IPS DF 6.9 (cell line): ENCODE measurements at regions not wholly inside any gene's neighbourhood (a gene's known extent, or its start where the extent isn't known, plus 50 kb on each side); places are given as distances from the start of the nearest gene placed in this dataset.
A peak's percentile ranks its signal among the peaks of the same experiment; 100 is the strongest.

ENCODE experiments used
- DNase-seq: peaks from one replicate; pipeline ENCODE4 v3.0.0-alpha.2; 2013; ENCODE audit warnings: low read depth, low spot score
- H3K27ac ChIP-seq: one replicate; pipeline ENCODE4 v1.5.1; 2013; ENCODE audit warnings: low read length, control low read depth
- H3K27me3 ChIP-seq: 2 replicates; pipeline ENCODE4 v1.6.1; 2013; ENCODE audit warnings: mild to moderate bottlenecking, low read length; ENCODE audit not compliant: control insufficient read depth, insufficient read depth
- H3K36me3 ChIP-seq: 2 replicates; pipeline ENCODE4 v1.6.1; 2013; ENCODE audit warnings: low read length; ENCODE audit not compliant: control insufficient read depth, insufficient read depth
- H3K4me1 ChIP-seq: 2 replicates; pipeline ENCODE4 v1.6.1; 2013; ENCODE audit warnings: low read length; ENCODE audit not compliant: control insufficient read depth, insufficient read depth
- H3K4me3 ChIP-seq: 2 replicates; pipeline ENCODE4 v1.5.1; 2013; ENCODE audit warnings: mild to moderate bottlenecking, low read length
- H3K9me3 ChIP-seq: 2 replicates; pipeline ENCODE4 v1.6.1; 2013; ENCODE audit warnings: low read length, inconsistent platforms; ENCODE audit not compliant: control insufficient read depth, insufficient read depth
- WGBS: extraction: QIAGEN DNeasy Blood & Tissue Kit; methylation state at CpG from one replicate; pipeline ENCODE4 v1.1.7; 2013; ENCODE audit warnings: mixed read lengths, missing lambda C conversion rate; ENCODE audit not compliant: insufficient read length, insufficient coverage; 5-methylcytosine and 5-hydroxymethylcytosine counted together

DNA sequence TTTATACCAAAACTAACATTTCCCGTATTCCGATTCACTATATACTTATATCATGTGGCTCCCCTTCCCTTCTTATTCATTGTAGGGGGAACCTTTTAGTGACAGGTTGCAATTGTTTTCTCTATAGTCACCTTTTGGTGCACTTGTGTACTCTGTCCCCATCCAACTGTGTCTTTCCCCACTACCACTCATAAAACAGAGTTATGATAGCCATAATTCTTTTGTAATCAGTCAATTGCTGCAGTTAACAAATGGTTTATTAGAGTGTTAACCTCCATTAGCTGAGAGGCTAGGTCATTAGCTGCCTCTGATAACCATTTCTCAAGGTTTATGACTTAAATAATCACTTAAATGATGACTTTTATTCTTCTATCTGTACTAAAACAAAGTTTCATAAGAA lies 338.1 kb upstream of the SEL1L start:
- Histone ChIP-seq H3K36me3 (no peaks in the 10 kb centered on the region), H3K4me3 (no peak overlapping the region), H3K9me3 (no peaks in the 10 kb centered on the region), H3K27me3 (no peaks in the 10 kb centered on the region), H3K27ac (no peak overlapping the region), H3K4me1 (no peaks in the 10 kb centered on the region)
- WGBS, result no CpG with 5 or more reads among the region's 2 CpGs
- no peak for DNase-seq

DNA sequence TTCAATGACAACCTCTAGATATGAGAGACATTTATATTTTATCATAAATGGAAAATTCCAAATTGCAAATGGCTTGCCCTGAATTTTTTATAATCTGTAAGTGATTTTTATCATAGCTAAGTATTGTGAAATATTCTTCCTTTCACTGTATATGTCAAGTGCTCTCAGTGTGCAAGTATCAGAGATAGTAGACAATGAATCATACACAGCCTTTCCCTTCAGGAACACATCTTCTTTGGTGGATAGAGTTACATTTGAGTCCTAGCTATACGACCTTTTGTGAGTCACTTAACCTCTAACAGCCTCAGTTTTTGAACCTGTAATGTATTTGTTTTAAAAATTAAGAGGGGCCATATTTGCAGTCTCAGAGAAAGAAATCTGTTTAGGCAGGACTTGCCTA lies 350.7 kb upstream of the SEL1L start:
- H3K9me3 ChIP-seq, result no peaks in the 10 kb centered on the region
- no CpG with 5 or more reads among the region's 1 CpG for WGBS
- no peaks in the 10 kb centered on the region for H3K27me3 ChIP-seq
- H3K4me1 ChIP-seq, result no peaks in the 10 kb centered on the region
- no peak overlapping the region for H3K4me3 ChIP-seq
- no peaks in the 10 kb centered on the region for H3K36me3 ChIP-seq
- no peak overlapping the region for H3K27ac ChIP-seq
- no peak for DNase-seq

DNA sequence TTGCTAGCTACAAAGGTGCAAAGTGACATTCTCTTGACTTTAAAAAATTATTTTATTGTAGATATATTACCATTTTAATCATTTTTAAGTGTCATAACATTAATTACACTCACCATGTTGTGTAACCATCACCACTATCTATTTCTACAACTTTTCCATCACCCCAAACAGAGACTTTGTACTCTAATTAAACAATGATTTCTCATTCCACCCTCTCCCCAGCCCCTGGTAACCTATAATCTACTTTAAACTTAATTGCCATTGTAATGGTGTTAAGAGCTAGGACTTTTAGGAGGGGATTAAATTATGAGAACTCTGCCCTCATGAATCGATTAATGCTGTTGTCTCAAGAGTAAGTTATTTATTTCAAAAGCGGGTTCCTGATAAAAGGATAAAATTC lies 352.9 kb upstream of the SEL1L start:
- no CpG with 5 or more reads among the region's 2 CpGs for WGBS
- Histone ChIP-seq H3K4me3 (no peak overlapping the region), H3K27ac (no peak overlapping the region), H3K4me1 (no peaks in the 10 kb centered on the region), H3K36me3 (no peaks in the 10 kb centered on the region), H3K9me3 (no peaks in the 10 kb centered on the region), H3K27me3 (no peaks in the 10 kb centered on the region)
- DNase-seq, result no peak

DNA sequence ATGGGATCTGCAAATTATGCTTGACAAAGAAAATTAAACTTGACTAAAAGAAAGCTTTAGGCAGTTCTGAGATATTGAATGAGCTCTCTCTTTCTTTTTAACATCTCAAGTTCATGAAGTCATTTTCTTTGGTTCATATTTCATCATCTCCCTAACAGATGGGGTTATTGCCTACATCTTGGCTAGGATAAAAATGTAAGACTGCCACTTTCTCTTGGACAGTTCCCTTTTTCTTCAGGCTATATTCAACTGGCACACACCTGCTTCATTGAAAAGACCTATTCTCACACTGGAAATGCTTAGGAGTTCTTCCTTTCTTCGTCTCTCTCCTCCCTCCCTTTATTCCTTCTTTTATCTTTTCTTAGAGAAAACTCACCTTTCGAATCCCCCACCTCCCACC lies 355.9 kb upstream of the SEL1L start:
- WGBS, result 100% methylated on average over 1 of the region's 2 CpGs
- no peaks in the 10 kb centered on the region for H3K27me3 ChIP-seq
- no peaks in the 10 kb centered on the region for H3K36me3 ChIP-seq
- H3K9me3 ChIP-seq, result no peaks in the 10 kb centered on the region
- no peak for DNase-seq
- no peak overlapping the region for H3K27ac ChIP-seq
- no peak overlapping the region for H3K4me3 ChIP-seq
- H3K4me1 ChIP-seq, result no peaks in the 10 kb centered on the region

DNA sequence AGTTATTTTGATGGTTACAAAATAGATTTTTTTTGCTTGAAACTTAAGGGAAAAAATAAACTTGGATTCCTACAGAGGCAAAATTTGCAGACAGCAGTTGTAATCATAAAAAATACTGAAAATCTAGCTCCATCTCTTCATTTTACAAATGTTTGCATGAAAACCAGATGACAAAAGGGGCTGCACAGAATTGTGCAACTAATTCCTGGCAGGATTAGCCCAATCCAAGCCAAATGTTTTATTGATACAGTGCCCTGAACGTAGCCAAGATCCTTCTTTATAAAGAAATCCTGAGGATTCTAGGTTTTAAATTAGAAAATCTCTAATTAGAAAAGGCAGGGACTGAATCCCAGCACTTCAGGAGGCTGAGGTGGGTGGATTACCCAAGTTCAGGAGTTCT lies 356.4 kb upstream of the SEL1L start:
- Histone ChIP-seq H3K36me3 (no peaks in the 10 kb centered on the region), H3K9me3 (no peaks in the 10 kb centered on the region), H3K4me3 (no peak overlapping the region), H3K4me1 (no peaks in the 10 kb centered on the region), H3K27me3 (no peaks in the 10 kb centered on the region), H3K27ac (no peak overlapping the region)
- no CpG with 5 or more reads among the region's 1 CpG for WGBS
- no peak for DNase-seq

DNA sequence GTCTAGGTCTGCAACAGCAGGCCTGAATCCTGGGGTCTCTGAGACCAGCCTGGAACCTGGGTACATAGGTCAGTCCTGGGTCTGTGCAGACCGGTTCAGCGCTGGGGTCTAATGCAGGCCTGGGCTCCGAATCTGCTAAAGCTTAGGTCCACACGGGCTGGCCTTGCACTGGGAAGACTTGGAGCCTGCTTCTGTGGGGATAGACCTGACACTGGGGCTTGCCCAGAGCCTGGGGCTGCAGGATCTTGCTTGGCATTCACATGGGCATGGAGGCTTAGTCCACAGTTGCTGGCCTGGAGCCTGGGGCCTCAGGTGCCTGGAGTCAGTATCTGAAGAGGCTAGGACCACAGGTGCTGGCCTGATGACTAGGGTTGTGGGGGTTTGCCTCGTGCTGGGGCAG lies 369.8 kb upstream of the SEL1L start:
- no peaks in the 10 kb centered on the region for H3K4me1 ChIP-seq
- DNase-seq, result no peak
- H3K9me3 ChIP-seq, result no peaks in the 10 kb centered on the region
- no peaks in the 10 kb centered on the region for H3K27me3 ChIP-seq
- no CpG with 5 or more reads among the region's 5 CpGs for WGBS
- no peaks in the 10 kb centered on the region for H3K36me3 ChIP-seq
- H3K27ac ChIP-seq, result no peak overlapping the region
- H3K4me3 ChIP-seq, result no peak overlapping the region

DNA sequence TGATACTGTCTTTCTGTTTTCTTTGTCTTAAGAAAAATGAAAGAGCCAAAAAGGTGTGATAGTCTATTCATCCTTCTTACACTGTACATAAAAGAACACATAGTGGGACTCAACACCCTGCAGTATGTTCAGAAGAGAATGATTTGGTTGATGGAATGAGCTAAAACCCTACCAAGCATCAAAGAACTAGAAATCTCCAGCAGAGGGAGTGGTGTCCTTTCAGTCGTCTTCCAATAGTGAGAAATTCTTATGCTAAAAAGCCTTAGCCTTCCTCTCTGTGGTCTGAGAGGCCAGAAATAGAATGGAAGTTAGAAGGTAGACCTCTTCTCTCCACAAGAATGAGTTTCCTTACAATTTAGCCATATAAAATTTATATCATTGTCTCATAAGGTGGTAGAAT lies 393.4 kb upstream of the SEL1L start:
- WGBS, result no CpG with 5 or more reads among the region's 1 CpG
- DNase-seq, result peak; percentile 9

DNA sequence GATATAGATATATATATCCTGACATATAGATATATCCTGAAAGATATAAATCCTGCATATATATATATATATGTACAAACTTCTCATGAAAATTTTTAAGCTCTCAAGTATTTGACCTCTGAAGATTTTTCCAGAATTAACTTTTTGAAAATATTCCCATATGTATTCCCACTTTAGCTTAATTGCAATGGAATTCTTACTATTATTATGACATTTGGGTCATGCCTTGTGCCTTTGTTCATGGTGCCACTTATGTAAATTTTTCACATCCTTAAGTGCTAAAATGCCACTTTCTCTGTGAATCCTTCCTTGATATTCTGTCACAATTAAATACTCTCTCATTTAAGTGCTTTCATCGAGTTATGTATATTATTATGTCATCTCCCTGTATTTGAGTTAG lies 398.2 kb upstream of the SEL1L start:
- no CpG with 5 or more reads among the region's 1 CpG for WGBS

More for the DNA sequence above, 393.4 kb upstream of the SEL1L start:
- H3K4me1 ChIP-seq, result no peaks in the 10 kb centered on the region
- H3K36me3 ChIP-seq, result no peaks in the 10 kb centered on the region
- no peaks in the 10 kb centered on the region for H3K9me3 ChIP-seq
- no peak overlapping the region for H3K4me3 ChIP-seq
- no peaks in the 10 kb centered on the region for H3K27me3 ChIP-seq
- H3K27ac ChIP-seq, result no peak overlapping the region

DNA sequence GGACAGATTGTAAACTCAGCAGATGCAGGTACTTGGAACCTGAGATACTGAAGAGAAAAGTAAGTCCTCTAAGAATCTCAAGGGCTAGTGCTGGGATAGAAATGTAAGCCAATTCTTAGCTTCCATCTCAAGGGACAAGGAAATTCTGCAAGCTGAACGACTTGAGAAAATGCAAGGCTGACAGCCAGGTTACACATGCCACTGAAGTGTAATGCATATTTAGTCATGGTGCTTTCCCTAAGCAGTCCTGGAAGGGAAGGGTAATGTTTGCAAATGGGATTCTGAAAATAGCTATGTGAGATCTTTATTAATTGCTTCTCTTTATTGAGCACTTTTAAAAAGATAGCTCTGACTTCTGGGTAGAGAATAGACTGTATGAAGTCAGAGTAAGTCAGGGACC lies 402.7 kb upstream of the SEL1L start:
- Histone ChIP-seq H3K4me1 (no peaks in the 10 kb centered on the region), H3K4me3 (no peak overlapping the region), H3K36me3 (no peaks in the 10 kb centered on the region), H3K9me3 (no peaks in the 10 kb centered on the region), H3K27ac (no peak overlapping the region), H3K27me3 (no peaks in the 10 kb centered on the region)
- DNase-seq, result no peak
- WGBS, result no CpG with 5 or more reads among the region's 1 CpG

More for the DNA sequence above, 398.2 kb upstream of the SEL1L start:
- Histone ChIP-seq H3K27ac (no peak overlapping the region), H3K9me3 (no peaks in the 10 kb centered on the region), H3K27me3 (no peaks in the 10 kb centered on the region), H3K4me1 (no peaks in the 10 kb centered on the region), H3K36me3 (no peaks in the 10 kb centered on the region), H3K4me3 (no peak overlapping the region)
- DNase-seq, result no peak

DNA sequence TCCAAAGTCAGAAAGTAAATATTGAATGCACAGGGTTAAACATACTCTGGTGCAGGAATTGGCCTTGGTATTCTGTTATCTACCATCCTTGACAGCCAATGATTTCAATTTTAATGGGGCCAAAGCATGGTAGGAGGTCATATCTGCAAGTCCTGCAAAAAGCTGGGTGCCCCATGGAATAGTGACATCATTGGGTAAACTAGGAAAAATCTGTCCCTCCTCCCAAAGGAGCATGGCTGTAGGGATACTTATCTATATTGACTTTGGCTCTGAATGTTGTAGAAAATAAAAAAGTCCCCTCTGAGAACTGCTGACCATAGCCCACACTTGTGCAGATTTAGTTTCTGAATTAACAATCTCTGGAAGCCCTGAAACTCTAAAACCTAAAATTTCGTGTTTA lies 403.2 kb upstream of the SEL1L start:
- no peaks in the 10 kb centered on the region for H3K4me1 ChIP-seq
- no peaks in the 10 kb centered on the region for H3K27me3 ChIP-seq
- no peaks in the 10 kb centered on the region for H3K36me3 ChIP-seq
- no peak for DNase-seq
- H3K4me3 ChIP-seq, result no peak overlapping the region
- H3K9me3 ChIP-seq, result no peaks in the 10 kb centered on the region
- H3K27ac ChIP-seq, result no peak overlapping the region
- WGBS, result no CpG with 5 or more reads among the region's 1 CpG

DNA sequence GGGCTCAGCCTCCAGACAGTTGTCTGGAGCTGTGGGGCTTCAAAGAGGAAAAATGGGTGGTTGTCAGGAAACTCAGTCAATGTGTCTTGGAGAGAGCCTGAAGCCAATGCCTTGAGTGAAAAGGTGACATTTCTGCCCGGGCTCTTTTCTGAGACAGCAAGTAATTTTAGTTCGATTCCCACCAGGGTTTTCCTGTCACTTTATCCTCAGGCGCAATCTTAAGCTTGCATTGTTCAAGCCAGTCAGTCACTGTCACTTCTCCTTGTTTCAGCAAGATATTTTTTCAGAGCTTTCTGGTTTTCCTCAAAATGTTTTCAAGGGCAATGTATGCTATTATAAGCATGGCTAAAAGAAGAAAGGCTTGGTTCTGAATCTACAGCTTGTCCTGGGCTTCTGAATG lies 404.7 kb upstream of the SEL1L start:
- no peaks in the 10 kb centered on the region for H3K36me3 ChIP-seq
- H3K4me3 ChIP-seq, result no peak overlapping the region
- no peaks in the 10 kb centered on the region for H3K9me3 ChIP-seq
- no peaks in the 10 kb centered on the region for H3K27me3 ChIP-seq
- DNase-seq, result no peak
- WGBS, result no CpG with 5 or more reads among the region's 3 CpGs
- H3K27ac ChIP-seq, result no peak overlapping the region
- no peaks in the 10 kb centered on the region for H3K4me1 ChIP-seq
